Midbrain (tissue), 1 donor: ENCODE measurements at regions not wholly inside any gene's neighbourhood (a gene's known extent, or its start where the extent isn't known, plus 50 kb on each side); places are given as distances from the start of the nearest gene placed in this dataset.

ENCODE experiments used
- DNase-seq: peaks from one replicate; lab custom pipeline; 2025; lab: John Stamatoyannopoulos, UW

DNA sequence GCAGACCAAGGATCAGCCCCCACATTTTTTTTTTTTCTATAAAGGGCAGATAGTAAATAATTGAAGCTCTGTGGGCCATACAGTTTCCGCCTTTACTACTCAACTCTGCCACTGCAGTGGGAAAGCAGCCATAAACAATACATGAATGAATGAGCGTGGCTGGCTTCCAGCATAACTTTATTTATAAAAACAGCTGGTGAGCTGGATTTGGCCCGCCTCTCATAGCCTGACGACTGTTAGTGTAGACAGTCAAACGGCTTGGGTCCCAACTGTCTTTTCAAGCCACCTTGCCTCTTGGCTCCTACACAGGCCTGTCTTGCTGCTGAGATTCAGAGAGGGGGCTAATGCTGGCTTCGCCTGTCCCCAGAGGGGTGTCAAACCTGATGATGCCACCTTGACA lies 169.8 kb upstream of the GPR26 start:
- no peak for DNase-seq

DNA sequence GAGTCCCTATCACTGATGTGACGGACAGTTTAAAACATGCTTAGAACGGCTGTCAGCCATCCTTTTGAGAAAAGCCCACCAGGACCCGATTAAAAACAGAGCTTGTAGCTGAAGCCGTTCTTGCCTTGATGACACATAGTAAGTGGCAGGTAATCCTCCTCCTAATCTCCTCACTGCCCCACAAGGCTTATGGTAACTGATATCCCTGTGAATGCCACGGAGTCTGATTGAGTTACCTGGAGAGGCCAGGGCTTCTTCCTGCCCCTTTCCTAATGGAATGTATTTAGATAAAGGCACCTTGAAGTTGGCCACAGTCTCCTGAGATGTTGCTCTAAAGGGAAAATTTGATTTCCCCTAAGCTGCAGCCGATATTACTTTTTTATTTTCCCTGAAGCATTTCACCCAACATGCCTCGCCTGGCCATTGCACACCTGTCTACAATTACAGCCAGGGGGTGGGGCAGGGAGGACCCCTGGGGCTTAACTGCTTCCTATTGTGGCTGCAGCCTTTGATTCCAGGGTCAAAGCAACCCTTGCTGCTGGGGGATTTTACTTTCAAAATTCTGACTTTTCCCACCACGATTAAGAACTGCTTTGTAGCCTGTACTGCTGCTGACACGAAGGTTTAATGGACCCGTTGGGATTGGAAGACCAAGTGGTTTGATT lies 169.0 kb upstream of the GPR26 start:
- no peak for DNase-seq

DNA sequence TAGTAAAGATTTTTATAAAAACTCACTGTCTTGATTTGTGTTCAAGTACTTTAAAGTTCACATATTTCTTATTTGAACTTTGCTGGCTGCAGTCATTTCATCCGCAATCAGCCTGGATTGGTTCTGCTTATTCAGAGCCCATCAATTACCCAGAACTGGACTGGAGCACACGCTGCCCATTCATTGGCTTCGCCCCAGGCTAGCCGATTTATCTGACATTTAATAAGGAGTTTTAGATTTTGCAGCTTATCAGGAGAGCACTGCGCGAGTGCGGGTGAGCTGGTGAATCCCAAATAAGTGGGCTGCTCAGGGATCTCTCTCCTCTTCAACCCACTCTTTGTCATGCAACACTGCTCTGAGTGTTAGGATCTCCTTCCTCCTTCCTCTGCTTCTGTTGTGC lies 166.0 kb upstream of the GPR26 start:
- no peak for DNase-seq

DNA sequence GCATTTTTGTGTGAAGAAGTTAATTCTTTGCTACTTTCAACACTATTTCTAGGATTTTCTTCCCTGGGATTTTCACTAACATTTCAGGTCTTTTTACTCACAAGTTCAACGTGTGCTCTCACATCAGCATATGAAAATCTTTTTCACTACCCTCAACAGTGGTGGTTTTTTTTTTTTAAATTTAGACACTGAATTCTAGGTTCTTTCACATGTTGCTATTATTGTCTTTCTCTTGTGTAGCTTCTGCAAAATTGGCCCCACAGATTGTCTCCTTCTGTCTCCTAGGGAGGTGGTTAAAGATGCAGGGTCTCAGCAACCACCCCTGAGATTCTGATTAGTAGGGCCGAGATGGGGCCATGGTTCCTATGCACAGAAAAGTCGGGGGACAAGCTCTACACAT lies 165.0 kb upstream of the GPR26 start:
- no peak for DNase-seq

DNA sequence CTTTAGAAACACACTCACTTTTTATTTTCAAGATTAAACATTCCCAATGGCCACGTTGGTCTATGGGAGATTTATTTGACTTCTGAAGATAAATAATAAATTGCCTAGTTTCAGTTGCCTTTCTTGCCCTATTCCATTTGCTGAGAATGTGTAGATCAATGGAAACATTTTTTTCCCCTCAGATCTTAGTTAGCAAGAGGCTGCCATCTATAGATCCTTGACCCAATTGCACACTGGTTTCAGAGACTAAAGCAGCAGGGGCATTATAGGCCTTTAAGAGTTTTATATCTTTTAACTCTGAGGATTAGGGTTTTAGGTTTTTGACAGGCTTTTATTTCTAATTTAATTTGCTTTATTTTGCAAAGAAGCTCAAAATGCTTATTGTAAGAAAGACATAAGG lies 163.2 kb upstream of the GPR26 start:
- no peak for DNase-seq

DNA sequence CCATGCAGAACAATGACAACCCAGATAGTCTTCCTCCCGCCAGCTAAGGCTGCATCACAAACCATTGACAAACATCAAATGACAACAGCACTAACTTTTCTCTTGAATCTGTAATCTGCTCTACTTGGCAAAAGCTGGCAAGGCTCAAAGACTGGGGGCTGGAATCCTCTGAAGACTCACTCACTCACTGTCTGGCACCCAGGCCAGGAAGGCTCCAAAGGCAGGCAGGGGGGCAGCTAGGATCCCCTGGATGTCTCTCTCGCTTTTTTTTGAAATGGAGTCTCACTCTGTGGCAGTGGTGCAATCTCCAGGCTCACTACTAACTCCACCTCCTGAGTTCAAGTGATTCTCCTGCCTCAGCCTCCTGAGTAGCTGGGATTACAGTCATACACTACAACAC lies 159.7 kb upstream of the GPR26 start:
- DNase-seq, result no peak

DNA sequence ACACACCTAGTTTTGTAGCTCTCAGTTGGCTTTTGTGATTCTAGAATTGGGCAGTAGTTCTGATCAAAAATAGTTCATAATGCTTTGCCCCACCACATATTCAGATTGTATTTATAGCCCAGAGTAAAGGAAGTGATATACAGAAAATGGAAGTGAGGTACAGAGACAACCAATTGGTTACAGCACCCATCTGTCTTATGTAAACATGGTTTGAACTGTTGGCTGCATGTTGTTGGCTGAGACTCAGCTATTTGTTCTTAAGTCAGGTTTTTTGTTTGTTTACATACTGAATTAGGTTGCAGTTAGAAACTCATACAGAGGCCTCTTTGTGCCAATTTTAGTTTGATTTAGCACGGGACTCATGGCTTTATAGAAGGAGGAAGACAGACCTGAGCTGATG lies 158.9 kb upstream of the GPR26 start:
- DNase-seq, result no peak

DNA sequence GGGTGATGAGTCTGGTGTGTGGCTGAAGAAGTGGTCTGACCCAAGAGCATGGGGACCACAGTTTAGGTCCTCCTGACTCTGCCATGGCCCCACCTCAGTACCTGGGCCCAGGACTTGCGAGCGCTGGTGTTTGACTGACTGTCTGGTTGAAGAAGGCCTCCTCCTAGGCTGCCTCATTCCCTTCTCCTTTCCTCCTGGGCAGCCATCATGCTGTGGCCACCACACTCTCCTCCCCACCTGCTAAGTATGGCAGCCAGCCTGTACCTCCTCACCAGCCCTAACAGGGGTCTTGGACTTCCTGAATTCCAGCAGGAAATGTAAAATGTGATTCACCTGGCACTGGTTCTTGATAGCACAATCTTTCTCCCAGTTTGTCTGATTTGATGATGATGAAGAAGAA lies 156.8 kb upstream of the GPR26 start:
- DNase-seq, result no peak

DNA sequence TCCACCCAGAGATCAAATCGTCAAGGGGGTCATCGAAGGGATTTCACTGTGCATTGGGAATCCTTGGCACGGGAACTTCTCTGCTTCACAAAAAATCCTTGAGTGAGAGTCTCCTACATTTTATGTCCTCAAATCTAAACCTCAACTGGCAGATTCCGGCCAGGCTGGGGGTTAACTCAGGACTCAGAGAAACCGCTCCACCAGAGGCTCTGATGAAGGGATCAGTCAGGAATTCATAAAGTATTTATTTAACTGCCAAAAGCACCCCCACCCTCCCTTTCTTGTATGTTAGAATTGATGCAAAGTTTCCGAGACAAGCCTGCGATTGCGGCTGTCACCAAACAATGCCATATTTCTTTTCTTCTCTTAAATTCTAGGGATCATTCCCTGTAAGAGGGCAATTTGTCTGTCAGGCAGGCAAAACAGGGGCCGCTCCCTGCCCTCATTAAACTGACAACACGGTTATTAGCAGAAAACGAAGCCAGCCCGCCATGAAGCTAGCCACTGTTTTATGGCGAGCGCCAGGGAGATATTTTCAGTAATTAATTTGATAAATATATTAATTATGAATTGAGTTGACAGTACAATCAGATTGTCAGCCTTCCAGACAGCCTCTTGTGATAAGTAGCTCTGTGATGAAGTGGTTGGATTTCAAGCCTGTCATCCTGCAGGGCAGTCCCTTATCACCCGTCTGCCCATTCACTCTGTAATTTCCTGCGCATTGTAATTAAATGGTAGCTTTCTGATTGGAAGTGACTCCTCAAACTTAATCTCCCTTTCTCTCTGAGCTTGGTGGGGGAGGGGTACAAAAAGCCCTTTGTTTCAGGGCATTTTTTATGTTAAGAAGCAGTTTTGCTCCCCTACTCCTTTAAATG lies 153.0 kb upstream of the GPR26 start:
- no peak for DNase-seq

DNA sequence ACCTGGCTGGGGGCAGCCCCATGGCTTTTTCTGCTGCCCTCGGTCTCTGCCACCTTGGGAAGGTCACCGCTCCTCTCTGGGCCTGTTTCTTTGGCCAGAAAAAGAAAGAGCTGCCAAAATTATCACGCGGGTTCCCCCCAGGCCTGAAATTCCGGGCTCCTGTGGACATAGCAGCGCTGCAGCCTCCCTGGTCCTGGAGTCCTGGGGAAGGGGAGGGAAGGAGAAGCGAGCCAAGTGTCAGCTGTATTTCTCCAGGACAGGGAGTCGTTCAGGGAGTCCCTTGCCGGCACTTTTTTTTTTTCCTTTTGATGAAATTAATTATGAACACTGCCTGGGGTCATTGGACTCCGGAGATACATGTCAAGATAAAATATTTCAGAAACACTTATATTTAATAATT lies 152.3 kb upstream of the GPR26 start:
- no peak for DNase-seq

DNA sequence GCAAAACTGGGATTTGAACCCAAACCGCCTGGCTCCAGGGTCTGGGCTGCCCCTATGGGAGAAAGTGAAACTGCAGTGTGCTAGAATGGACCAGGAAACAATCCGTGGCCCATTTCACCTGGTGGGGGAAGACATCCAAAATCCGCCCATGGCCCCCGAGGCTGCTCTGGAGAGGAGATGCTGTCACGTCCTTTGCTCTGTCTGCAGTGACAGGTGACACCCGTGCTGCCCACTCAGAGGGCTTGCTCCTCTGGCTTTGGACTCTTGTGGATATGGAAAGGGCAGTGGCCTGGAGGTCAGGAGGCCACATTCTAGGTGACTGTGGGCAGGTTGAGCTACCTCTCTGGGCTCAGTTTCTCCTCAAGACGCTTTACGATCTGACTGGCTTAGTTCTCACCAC lies 151.2 kb upstream of the GPR26 start:
- DNase-seq, result no peak

DNA sequence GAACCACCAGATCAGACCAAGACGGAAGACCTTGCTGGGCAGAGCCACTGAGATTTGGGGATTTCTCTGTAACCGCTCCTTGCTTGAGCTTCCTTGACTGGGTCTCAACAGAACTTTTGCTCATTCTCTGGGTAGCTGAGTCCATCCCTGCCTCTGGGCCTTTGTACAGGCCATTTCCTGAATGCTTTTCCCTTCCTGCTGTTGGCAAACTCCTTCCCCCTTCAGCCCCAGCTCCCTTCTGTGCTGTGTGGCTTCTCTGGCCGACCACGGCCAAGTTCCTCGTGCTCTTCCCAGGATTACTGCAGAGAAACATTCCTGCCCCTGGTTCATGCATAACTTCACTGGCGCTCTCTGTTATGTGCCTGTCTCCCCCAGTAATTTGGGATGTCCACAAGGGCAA lies 150.5 kb upstream of the GPR26 start:
- DNase-seq, result no peak

DNA sequence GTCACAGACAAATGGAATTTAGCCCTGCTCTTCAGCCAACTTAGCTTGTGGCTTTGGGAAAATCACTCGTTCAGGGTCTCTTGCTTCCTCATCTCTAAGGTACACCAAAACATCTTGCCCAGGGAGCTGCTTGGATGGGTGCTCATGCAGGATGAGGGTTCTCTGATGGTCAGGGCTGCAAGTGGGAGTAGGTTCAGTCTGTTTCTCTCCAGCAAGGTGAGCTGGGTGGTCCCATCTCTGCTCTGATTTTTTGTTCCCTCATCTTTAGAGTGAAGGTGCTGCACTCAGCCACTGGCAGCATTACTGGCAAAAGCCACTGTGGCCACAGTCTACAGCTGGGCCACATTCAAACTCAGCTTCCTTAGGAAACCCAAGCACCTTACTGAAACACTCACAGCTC lies 149.9 kb upstream of the GPR26 start:
- no peak for DNase-seq

DNA sequence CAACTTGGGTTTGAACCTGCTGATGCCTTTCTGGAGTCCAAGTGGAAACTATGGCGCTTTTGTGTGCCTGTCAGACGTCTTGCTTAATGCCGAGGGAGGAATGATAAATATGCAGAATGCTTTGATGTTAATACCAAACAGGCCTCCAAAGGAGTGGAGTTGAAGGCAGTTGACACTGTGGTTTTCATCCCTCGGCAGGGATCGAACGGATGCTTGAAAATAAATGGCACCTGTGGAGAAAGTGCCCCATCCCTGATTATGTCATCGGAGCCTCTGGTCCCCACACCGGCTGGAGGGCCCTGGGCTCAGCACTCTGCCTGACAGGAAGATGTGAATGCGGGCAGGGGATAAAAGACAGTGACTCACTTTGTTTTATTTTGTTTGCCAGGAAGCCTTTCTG lies 148.7 kb upstream of the GPR26 start:
- no peak for DNase-seq

DNA sequence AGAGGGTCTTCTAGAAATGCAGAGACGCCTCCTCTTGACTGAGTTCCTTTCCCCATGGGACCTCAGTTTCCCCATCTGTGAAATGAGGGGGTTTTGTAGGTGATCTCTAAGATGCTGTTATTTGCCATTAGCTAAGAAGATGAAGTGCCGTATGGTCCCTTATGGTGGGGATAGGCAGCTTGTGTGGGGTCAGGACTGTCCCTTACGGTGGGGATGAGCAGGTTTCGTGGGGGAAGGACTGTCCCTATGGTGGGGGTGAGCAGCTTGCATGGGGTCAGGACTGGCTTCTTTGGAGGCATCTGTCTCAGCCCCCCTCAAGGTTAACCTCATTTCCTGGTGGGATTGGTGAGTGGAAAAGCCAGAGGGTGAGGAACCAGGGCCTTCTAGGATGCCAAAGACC lies 148.3 kb upstream of the GPR26 start:
- no peak for DNase-seq

DNA sequence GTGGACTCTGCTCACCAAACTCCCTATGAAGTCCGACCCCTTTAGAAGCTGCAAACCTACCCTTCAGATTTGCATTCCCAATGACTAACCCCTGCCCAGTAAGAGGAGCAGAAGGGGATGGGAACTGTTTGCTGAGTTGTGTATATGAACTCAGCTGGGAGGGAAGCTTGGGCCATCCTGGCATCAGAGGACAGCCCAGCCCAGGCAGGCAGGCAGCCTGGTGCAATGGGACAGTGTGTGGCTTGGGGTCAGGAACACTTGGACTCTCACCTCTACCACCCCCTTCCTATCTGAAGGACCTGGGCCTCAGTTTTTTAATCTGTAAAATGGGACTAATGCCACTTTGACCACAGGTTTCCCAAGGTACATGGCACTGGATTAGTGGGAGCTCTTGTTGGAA lies 147.4 kb upstream of the GPR26 start:
- DNase-seq, result no peak

DNA sequence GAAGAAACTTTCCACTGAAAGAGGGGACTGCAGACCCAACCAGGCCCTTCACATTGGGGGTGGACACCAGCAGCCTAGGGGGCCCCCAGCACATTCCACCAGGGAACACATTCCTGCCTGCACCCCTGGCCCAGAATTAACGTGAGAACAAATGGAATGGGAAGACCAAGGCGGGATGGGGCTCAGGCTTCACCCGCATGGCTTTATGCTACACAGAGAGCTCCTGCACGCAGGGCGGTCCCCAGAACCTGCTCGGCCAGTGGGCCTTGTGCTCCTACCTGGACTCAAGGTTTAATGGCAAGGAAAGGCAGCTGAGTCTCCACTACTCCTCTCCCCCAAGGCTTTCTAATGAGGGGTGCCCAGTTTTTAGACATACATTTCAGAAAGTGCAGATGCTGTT lies 146.3 kb upstream of the GPR26 start:
- no peak for DNase-seq

DNA sequence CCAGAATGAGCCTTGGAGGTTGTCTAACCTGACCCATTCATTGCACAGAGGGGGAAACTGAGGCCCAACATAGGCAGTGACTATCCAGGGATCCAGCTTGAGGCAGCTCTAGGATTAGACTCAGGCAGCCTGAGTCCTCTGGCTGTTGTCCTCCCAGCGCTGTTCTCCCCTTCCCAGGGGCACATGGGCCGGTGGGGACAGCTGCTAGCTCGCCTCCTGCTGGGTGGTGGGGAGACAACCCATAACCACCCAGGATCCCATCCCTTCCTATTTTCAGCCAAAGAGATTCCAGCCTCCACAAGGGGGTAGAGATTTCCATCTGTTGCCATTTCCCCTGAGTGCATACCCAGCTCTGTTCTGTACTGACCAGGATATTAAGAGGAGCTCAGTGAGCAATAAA lies 145.1 kb upstream of the GPR26 start:
- no peak for DNase-seq

DNA sequence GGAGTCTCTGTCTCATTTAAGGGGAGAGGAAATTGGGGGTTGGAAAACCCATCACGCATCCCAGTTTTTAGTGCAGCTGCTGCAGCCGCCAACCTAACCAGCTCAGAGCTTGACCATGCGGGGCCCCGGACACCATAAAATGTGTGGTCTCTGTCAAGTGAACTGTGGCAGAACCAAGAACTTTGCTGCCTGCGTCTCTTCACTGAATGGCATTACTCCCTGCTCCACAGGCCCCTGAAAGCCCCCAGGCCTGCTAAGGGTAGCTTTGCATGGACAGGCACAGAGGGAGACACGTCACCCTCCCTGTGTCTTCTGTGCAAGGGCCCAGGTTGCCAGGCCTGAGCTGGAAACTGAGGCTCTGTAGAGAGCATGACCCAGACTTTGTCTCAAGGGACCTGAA lies 144.6 kb upstream of the GPR26 start:
- DNase-seq, result no peak

DNA sequence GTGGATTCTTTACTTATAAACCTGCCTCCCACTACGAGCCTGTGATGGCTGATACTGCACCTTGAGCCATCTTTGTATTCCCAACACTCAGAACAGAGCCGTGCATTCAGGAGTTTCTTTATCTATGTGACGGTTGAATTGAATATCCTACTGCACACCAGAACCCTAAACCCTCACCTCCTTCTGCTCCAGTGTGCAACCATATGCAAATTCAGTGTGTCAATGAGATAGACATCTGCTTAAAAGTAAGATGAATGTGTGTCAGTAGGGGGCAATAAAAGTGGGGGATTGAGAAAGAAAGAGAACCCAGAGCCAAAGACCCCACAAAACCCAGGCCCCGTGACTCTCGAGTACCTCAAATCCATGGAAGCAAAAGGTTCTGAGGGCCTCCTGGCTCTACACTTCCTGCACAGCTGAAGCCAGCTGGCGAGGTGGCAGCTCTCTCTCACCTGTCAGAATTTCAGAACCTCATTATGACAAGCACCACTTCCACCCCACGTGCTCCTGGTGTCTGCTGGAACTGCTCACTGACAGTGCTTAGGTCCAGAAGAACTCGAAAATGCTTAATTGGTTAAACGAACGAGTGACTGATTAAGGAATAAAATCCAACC lies 143.3 kb upstream of the GPR26 start:
- no peak for DNase-seq

DNA sequence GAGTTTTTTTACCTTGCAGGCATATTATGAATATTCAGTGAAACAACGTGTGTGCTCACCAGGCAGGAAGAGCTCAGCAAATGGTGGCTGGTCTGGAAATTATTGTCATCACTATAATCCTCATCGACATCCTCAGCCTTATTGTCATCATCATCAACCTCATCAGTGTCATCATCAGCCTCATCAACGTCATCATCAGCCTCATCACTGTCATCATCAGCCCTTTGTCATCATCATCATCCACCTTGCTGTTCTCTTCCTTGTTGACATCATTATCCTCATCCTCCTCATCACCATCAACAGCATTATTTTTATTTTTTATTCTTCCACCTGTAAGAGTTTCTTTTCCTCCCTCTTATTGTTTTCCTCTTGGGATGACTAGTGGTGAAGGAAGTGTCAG lies 142.3 kb upstream of the GPR26 start:
- no peak for DNase-seq

DNA sequence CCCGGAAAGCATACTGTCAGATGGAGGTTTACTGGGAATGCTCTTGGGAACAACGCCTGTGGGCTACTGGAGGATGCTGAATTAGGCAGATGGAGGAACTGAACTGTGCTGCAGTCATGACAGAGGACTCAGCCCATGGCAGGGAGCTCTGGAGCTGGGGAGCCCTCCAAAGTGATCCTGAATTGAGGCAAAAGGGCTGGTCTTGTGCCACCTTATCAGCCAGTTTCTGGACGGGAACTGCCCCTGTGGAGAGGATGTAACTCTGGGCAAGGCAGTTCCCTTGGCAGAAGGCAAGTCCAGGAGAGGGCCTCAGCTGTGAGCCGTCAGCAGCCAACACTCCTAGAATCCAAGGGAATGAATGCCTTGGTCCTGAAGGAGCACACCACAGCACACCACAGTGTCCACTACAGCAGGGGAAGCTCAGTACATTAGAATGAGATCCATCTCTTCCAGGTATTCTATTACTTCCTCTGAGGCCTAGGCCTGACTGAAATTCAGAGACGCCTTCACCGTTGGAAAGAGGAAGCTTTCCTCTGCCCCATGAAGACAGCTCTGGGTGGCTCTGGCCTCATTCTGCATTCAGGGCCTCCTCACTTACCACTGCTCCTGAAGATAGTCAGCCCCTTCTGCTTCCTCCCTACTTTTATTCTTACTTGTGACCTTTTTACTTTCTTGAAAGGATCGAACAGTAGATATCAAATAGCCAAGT lies 139.6 kb upstream of the GPR26 start:
- no peak for DNase-seq

DNA sequence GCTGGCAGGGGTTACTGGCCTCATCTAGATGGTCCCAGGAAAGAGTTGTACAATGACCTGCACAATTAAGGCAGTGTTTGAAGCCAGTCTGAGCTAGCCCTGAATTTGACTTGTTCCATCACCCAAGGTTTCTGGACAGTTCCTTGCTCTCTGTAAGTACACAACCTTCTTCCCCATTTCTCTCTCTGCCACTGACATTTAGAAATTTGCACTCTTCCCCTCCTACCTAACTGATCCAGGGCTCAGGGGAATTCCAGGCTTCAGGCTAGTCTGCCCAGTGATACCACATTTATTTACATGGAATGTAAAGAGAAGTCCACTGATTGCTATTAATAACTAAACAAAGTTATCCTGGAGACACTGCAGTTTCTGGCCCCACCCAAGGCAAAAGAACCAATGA lies 139.0 kb upstream of the GPR26 start:
- no peak for DNase-seq
